K562 (cell line): ENCODE measurements at regions not wholly inside any gene's neighbourhood (a gene's known extent, or its start where the extent isn't known, plus 50 kb on each side); places are given as distances from the start of the nearest gene placed in this dataset.

Source experiments
- CREBBP ChIP-seq: IDR thresholded peaks from one replicate; pipeline ENCODE4 v1.6.1; 2012; ENCODE audit warnings: low read depth, mild to moderate bottlenecking, control low read depth, inconsistent platforms, low read length
- CTCF ChIP-seq, 3 experiments: IDR thresholded peaks in 2 of 3; conservative IDR thresholded peaks in 1 of 3; 2 replicates each; pipeline ENCODE4 v1.5.1; 2011 to 2012; ENCODE audit warnings: low read length in 3 of 3, mild to moderate bottlenecking in 3 of 3, control low read depth in 2 of 3, improper control_type of control experiment in 1 of 3, inconsistent platforms in 1 of 3, low read depth in 1 of 3, mixed read lengths in 1 of 3, moderate library complexity in 1 of 3; ENCODE audit not compliant: insufficient read depth in 2 of 3
- GATAD2A ChIP-seq: fragments of 450-650 bp; IDR thresholded peaks from 2 replicates; pipeline ENCODE4 v1.6.1; 2017
- KLF1 ChIP-seq: fragments of 450-650 bp; IDR thresholded peaks from 2 replicates; pipeline ENCODE4 v1.6.1; 2016; ENCODE audit warnings: missing genetic modification characterization, missing compliant biosample characterization
- SRF ChIP-seq, 2 experiments: fragments of 250-450, 450-650 bp in 1 of 2; sonication (Bioruptor Pico) in 1 of 2; sonication (generic) in 1 of 2; formaldehyde crosslinking; IDR thresholded peaks; 2 replicates each; pipeline versions ENCODE4 v1.5.0 to v1.5.1; 2020 to 2022; ENCODE audit warnings: mild to moderate bottlenecking in 1 of 2, missing genetic modification reagents in 1 of 2
- STAT5B ChIP-seq: fragments of 250-450 bp; sonication (Bioruptor Pico); IDR thresholded peaks from 2 replicates; pipeline ENCODE4 v1.8.0; 2021; ENCODE audit warnings: mild to moderate bottlenecking, inconsistent platforms
- ZNF184 ChIP-seq: sonication (generic); formaldehyde crosslinking; IDR thresholded peaks from 2 replicates; pipeline ENCODE4 v1.5.0; 2020; ENCODE audit warnings: missing genetic modification reagents
- ZNF431 ChIP-seq: sonication (generic); formaldehyde crosslinking; IDR thresholded peaks from 2 replicates; pipeline ENCODE4 v1.8.0; 2022; ENCODE audit warnings: mild to moderate bottlenecking, missing genetic modification reagents

- TF ChIP-seq SRF (CRISPR knock-in tag; IDR thresholded peaks at IDR 0.05) (no peak), CREBBP (no peak), ZNF431 (CRISPR knock-in tag) (no peak), GATAD2A (no peak), KLF1 (tag) (no peak), ZNF184 (no peak), CTCF (IDR thresholded peaks at IDR 0.05 in 2 of 3, conservative IDR thresholded peaks at IDR 0.05 in 1 of 3; ENCODE audit: insufficient read depth in 2 of 3, low read depth in 1 of 3, low read length in 3 of 3) (no peak), STAT5B (no peak)
Observed at GRCh38 chr1:60228041-60228491, 154.5 kb upstream of the C1orf87 start.
